ENCODE measurements at regions not wholly inside any gene's neighbourhood (a gene's known extent, or its start where the extent isn't known, plus 50 kb on each side); places are given as distances from the start of the nearest gene placed in this dataset.
A peak's percentile ranks its signal among the peaks of the same experiment; 100 is the strongest.

DNA sequence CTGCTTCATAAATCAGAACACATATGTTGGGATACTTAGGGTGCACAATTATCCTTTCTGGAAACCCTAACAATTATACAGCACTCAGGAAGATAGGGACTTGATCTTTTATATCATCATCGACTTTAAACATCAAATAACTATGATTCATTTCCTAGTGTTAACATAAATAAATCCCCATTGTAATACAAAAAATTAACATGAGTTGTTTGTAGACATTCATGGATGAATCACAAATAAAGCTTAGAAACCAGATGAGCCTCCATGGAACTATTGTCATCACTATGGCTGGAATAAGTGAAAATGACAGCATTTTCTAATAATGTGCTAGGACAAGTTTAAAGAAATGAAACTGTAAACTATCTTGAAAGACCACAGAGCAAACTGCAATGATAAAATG is 821.7 kb downstream of the GATA3 start:
- Mint-ChIP-seq H3K27me3 (peaks cover 0 to 2% (median 0%) of the 10 kb centered on the region in 5 donors), H3K36me3 (no peaks in the 10 kb centered on the region), H3K27ac (no peak overlapping the region), H3K4me1 (no peaks in the 10 kb centered on the region), H3K9me3 (no peaks in the 10 kb centered on the region), H3K4me3 (no peak overlapping the region)
- POLR2A ChIA-PET: no interaction called here
- ATAC-seq: no peak
- DNase-seq: no peak

- DNase-seq (no peak), ATAC-seq (no peak)
- no peaks in the 10 kb centered on the region for H3K36me3 Mint-ChIP-seq
- H3K4me1 Mint-ChIP-seq: peaks cover 12 to 35% (median 20%) of the 10 kb centered on the region in 4 donors
- H3K4me3 Mint-ChIP-seq: no peak overlapping the region
- H3K27me3 Mint-ChIP-seq: peaks cover 0 to 3% (median 0%) of the 10 kb centered on the region in 5 donors
- peaks cover 0 to 3% (median 0%) of the 10 kb centered on the region in 9 donors for H3K9me3 Mint-ChIP-seq
- H3K27ac Mint-ChIP-seq: no peak overlapping the region
- POLR2A ChIA-PET: no interaction called here
Observed at GRCh38 chr10:8889538-8889937, 835.0 kb downstream of the GATA3 start.

DNA sequence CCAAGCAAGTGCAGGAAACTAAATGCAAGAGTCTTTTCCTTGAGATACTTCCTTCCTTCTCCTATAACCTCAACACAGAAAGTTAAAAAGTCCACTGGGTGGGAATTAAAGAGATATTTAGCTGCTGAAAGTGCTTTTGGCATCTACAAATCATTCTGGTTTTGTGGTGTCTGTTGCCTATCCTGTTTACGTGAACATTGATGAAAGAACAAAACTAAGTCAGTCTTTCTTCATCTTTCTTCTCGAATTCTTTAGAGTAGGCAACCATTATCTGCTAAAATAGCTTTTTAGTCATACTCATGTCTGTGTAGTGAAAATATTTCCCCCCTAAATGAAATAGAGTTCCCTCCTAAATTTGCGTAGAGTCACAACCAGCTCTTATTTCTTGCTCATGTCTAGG is 838.6 kb downstream of the GATA3 start:
- POLR2A ChIA-PET: no interaction called here
- no peaks in the 10 kb centered on the region for H3K27me3 Mint-ChIP-seq
- peak overlapping the region in 2 of 10 donors; percentile 23 to 27 for H3K4me3 Mint-ChIP-seq
- peaks cover 0 to 2% (median 0%) of the 10 kb centered on the region in 9 donors for H3K9me3 Mint-ChIP-seq
- ATAC-seq (peak in 1 of 2 donors; percentile 61), DNase-seq (peak in 3 of 10 donors; percentile 9 to 29 (median 27))
- H3K27ac Mint-ChIP-seq: peak overlapping the region in 5 of 10 donors; percentile 3 to 92 (median 55)
- H3K36me3 Mint-ChIP-seq: peaks cover 0 to 3% (median 0%) of the 10 kb centered on the region in 3 donors
- peaks cover 12 to 35% (median 22%) of the 10 kb centered on the region in 4 donors for H3K4me1 Mint-ChIP-seq

DNA sequence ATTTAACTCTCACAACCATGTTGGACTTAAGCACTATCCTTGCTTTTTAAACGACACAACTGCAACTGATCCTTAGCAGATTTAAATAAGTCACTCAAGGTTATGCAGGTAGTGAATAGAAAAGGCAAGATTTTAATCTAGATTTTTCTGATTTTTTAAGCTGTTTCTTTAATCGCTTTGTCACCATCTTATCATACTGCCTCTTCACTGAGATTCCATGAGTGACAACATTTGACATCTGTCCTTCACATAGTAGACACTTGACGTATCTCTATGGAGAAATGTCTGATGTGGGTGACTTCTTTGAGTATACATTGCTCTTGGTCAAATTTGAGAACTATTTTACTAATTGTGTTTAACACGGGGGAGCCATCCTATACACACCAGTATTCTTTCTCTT is 839.7 kb downstream of the GATA3 start:
- Mint-ChIP-seq H3K27me3 (no peaks in the 10 kb centered on the region), H3K27ac (peak overlapping the region in 1 of 10 donors; percentile 92), H3K4me1 (peaks cover 12 to 35% (median 22%) of the 10 kb centered on the region in 4 donors), H3K36me3 (peaks cover 0 to 3% (median 0%) of the 10 kb centered on the region in 3 donors), H3K4me3 (no peak overlapping the region), H3K9me3 (no peaks in the 10 kb centered on the region)
- DNase-seq (no peak), ATAC-seq (no peak)
- POLR2A ChIA-PET: no interaction called here

DNA sequence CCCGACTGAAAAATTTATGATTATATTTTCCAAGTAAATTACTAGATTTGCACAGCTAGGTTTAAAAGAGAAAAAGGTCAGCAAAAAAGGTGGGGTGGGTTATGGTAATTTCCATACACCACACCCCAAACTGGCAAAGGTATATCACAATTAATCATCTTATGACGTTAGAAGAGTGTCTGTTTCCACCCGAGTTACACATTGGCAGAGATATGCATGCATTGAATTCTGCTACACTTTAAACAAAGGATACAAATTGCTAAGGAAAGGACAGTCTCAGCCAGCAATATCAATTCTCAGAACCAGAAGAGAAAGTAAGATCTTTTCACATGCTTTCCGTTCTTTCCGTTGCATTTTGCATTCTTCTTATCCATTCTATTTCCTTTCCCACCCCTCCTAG is 843.3 kb downstream of the GATA3 start:
- Mint-ChIP-seq H3K27ac (peak overlapping the region in 2 of 10 donors; percentile 8 to 29), H3K36me3 (peaks cover 0 to 3% (median 0%) of the 10 kb centered on the region in 3 donors), H3K9me3 (peaks cover 0 to 2% (median 0%) of the 10 kb centered on the region in 9 donors), H3K27me3 (no peaks in the 10 kb centered on the region), H3K4me1 (peaks cover 9 to 17% (median 15%) of the 10 kb centered on the region in 4 donors), H3K4me3 (peak overlapping the region in 2 of 10 donors; percentile 52 to 77)
- no peak for ATAC-seq
- DNase-seq: no peak
- POLR2A ChIA-PET: no interaction called here

DNA sequence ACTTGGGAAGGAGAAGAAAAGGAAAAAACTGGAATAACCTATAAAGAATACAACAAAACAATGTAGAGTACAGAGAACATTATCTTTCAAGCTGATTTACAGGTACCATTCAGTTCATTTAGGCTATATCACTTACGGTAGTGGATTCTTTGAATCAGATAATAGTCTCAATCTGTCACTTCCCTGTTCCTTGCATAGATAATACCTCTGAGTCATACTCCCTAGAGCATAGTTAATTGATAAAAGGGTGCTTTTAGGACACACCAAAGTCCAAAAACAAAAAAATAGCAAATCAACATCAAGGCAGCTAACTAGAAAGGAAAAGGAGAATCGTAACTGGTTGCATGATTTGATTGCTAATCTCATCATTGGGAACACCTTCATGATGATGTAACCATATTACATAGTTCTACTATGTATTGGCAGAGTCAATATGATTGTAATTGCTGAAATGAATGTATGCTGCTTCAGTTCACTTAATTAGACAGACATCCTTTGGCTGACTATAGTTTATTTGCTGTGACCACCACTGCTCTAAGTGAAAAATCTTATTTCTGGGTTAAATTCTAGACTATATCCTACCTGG is 844.4 kb downstream of the GATA3 start:
- POLR2A ChIA-PET: no interaction called here
- H3K4me1 Mint-ChIP-seq: peaks cover 1 to 6% (median 4%) of the 10 kb centered on the region in 4 donors
- H3K4me3 Mint-ChIP-seq: peak overlapping the region in 2 of 10 donors; percentile 5 to 8
- peaks cover 0 to 3% (median 0%) of the 10 kb centered on the region in 3 donors for H3K36me3 Mint-ChIP-seq
- no peak for DNase-seq
- H3K27me3 Mint-ChIP-seq: no peaks in the 10 kb centered on the region
- peak overlapping the region in 1 of 10 donors; percentile 44 for H3K27ac Mint-ChIP-seq
- ATAC-seq: no peak
- peaks cover 0 to 2% (median 0%) of the 10 kb centered on the region in 9 donors for H3K9me3 Mint-ChIP-seq

- Mint-ChIP-seq H3K9me3 (peaks cover 0 to 2% (median 0%) of the 10 kb centered on the region in 9 donors), H3K4me1 (no peaks in the 10 kb centered on the region), H3K27ac (no peak overlapping the region), H3K27me3 (no peaks in the 10 kb centered on the region), H3K36me3 (peaks cover 0 to 3% (median 0%) of the 10 kb centered on the region in 3 donors), H3K4me3 (no peak overlapping the region)
- no peak for DNase-seq
- POLR2A ChIA-PET: no interaction called here
- no peak for ATAC-seq
Observed at GRCh38 chr10:8902926-8903325, 848.4 kb downstream of the GATA3 start.

DNA sequence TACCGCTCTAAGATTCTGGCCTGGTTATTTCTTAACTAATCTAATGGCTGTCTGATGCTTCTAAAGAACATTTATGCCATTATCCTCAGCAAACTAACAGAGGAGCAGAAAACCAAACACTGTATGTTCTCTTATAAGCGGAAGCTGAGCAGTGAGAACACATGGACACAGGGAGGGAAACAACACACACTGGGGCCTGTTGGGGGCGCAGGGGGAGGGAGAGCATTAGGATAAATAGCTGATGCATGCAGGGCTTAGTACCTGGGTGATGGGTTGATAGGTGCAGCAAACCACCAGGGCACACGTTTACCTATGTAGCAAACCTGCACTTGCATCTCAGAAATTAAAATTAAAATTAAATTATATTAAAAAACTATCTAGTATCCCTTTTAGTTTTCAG is 853.5 kb downstream of the GATA3 start:
- Mint-ChIP-seq H3K4me1 (no peaks in the 10 kb centered on the region), H3K27me3 (peaks cover 0 to 2% (median 0%) of the 10 kb centered on the region in 5 donors), H3K27ac (peak overlapping the region in 1 of 10 donors; percentile 8), H3K36me3 (peaks cover 0 to 3% (median 0%) of the 10 kb centered on the region in 3 donors), H3K4me3 (no peak overlapping the region), H3K9me3 (peaks cover 0 to 1% (median 0%) of the 10 kb centered on the region in 9 donors)
- POLR2A ChIA-PET: no interaction called here
- ATAC-seq: no peak
- DNase-seq: no peak

- Mint-ChIP-seq H3K27ac (no peak overlapping the region), H3K27me3 (peaks cover 0 to 2% (median 0%) of the 10 kb centered on the region in 5 donors), H3K36me3 (peaks cover 0 to 3% (median 0%) of the 10 kb centered on the region in 3 donors), H3K4me1 (no peaks in the 10 kb centered on the region), H3K4me3 (no peak overlapping the region), H3K9me3 (peaks cover 0 to under 1% (median 0%) of the 10 kb centered on the region in 9 donors)
- DNase-seq: no peak
- ATAC-seq: no peak
- POLR2A ChIA-PET: no interaction called here
Observed at GRCh38 chr10:8910314-8910713, 855.8 kb downstream of the GATA3 start.

DNA sequence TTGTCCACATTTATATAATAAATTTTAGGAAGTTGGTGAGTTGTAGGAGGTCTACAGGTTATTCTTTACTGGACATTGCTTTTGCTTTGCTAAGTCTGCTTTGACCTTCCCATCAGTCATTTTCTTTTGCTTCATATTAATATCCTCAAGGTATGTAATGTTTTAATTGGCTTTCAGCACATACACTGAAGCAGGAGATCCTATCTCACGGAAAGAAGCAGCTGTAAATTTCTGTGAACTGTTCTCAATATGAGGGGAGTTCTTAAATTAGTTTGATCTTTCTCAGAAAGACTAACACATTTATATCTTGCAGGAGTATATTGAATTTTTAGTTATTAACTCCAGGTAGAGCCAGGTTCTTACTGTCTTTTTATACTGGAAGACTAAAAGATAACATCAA is 856.5 kb downstream of the GATA3 start:
- ATAC-seq: no peak
- no peak overlapping the region for H3K27ac Mint-ChIP-seq

DNA sequence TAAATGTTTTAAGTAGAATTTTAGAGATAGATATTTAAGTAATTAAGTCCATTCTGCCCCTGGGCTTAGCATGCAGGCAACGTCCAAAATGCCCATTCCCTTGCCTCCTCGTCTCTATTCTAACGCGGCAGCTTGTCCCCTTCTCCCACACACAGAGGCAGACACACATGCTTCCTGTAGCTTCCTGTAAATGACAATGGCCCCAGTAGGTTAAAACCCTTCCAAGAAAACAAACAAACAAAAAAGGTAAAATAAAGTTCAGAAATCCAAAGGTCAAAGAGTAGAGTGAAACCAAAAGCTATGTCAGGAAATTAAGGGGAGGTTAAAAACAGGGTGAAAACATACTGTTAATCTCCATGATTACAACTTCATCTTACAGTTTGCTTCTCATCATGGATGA is 857.6 kb downstream of the GATA3 start:
- Mint-ChIP-seq H3K9me3 (peaks cover 0 to 3% (median 0%) of the 10 kb centered on the region in 9 donors), H3K4me3 (no peak overlapping the region), H3K27ac (no peak overlapping the region), H3K27me3 (peaks cover 0 to 2% (median 0%) of the 10 kb centered on the region in 5 donors), H3K36me3 (no peaks in the 10 kb centered on the region), H3K4me1 (no peaks in the 10 kb centered on the region)
- DNase-seq (no peak), ATAC-seq (no peak)
- POLR2A ChIA-PET: no interaction called here

More for the DNA sequence above, 856.5 kb downstream of the GATA3 start:
- POLR2A ChIA-PET: no interaction called here
- DNase-seq: no peak
- Mint-ChIP-seq H3K27me3 (peaks cover 0 to 2% (median 0%) of the 10 kb centered on the region in 5 donors), H3K9me3 (peaks cover 0 to 2% (median 0%) of the 10 kb centered on the region in 9 donors), H3K4me3 (no peak overlapping the region), H3K4me1 (no peaks in the 10 kb centered on the region), H3K36me3 (no peaks in the 10 kb centered on the region)

- H3K9me3 Mint-ChIP-seq: peaks cover 0 to 6% (median 0%) of the 10 kb centered on the region in 9 donors
- DNase-seq (no peak), ATAC-seq (no peak)
- peak overlapping the region in 1 of 10 donors; percentile 43 for H3K27ac Mint-ChIP-seq
- H3K36me3 Mint-ChIP-seq: no peaks in the 10 kb centered on the region
- H3K4me1 Mint-ChIP-seq: no peaks in the 10 kb centered on the region
- POLR2A ChIA-PET: no interaction called here
- H3K27me3 Mint-ChIP-seq: peaks cover 0 to 2% (median 0%) of the 10 kb centered on the region in 5 donors
- no peak overlapping the region for H3K4me3 Mint-ChIP-seq
Observed at GRCh38 chr10:8913720-8914119, 859.2 kb downstream of the GATA3 start.

- Mint-ChIP-seq H3K27ac (no peak overlapping the region), H3K4me3 (no peak overlapping the region), H3K36me3 (no peaks in the 10 kb centered on the region), H3K4me1 (peaks cover 0 to 2% (median 0%) of the 10 kb centered on the region in 4 donors), H3K9me3 (peaks cover 0 to 6% (median 0%) of the 10 kb centered on the region in 9 donors), H3K27me3 (no peaks in the 10 kb centered on the region)
- no peak for DNase-seq
- POLR2A ChIA-PET: no interaction called here
- ATAC-seq: no peak
Observed at GRCh38 chr10:8919280-8919679, 864.8 kb downstream of the GATA3 start.

All from naive thymus-derived CD8-positive, alpha-beta T cell (primary cell).